Neuronal stem cell (in vitro differentiated cells): ENCODE measurements at regions not wholly inside any gene's neighbourhood (a gene's known extent, or its start where the extent isn't known, plus 50 kb on each side); places are given as distances from the start of the nearest gene placed in this dataset.
A peak's percentile ranks its signal among the peaks of the same experiment; 100 is the strongest.

Experiments
- DNase-seq: peaks from one replicate; pipeline ENCODE4 v3.0.0-alpha.2; 2013; ENCODE audit warnings: low spot score
- H2AFZ ChIP-seq: one replicate; pipeline ENCODE4 v1.6.1; 2013; ENCODE audit warnings: mild to moderate bottlenecking, low read length, inconsistent platforms
- H2AK5ac ChIP-seq: 2 replicates; pipeline ENCODE4 v1.6.1; 2013; ENCODE audit warnings: low read depth, mild to moderate bottlenecking, inconsistent platforms, low read length, moderate library complexity, mixed read lengths
- H2BK120ac ChIP-seq: 2 replicates; pipeline ENCODE4 v1.6.1; 2013; ENCODE audit warnings: low read depth, mild to moderate bottlenecking, inconsistent platforms, low read length, moderate library complexity, mixed read lengths
- H2BK12ac ChIP-seq: one replicate; pipeline ENCODE4 v1.6.1; 2013; ENCODE audit warnings: low read length, inconsistent platforms
- H2BK15ac ChIP-seq: 2 replicates; pipeline ENCODE4 v1.6.1; 2013; ENCODE audit warnings: mild to moderate bottlenecking, low read length, inconsistent platforms, mixed read lengths
- H2BK5ac ChIP-seq: one replicate; pipeline ENCODE4 v1.6.1; 2013; ENCODE audit warnings: inconsistent platforms, mild to moderate bottlenecking, low read length, moderate library complexity
- H3K14ac ChIP-seq: one replicate; pipeline ENCODE4 v1.6.1; 2013; ENCODE audit warnings: low read length, inconsistent platforms
- H3K18ac ChIP-seq: 2 replicates; pipeline ENCODE4 v1.6.1; 2013; ENCODE audit warnings: low read length, inconsistent platforms
- H3K23ac ChIP-seq: 2 replicates; pipeline ENCODE4 v1.6.1; 2013; ENCODE audit warnings: low read depth, mild to moderate bottlenecking, mixed read lengths, low read length, inconsistent platforms; ENCODE audit not compliant: poor library complexity
- H3K27ac ChIP-seq: replicated peaks from 3 replicates; pipeline ENCODE4 v1.5.1; 2013; ENCODE audit warnings: low read length, inconsistent platforms
- H3K27me3 ChIP-seq, 3 experiments: 2 replicates each; pipeline ENCODE4 v1.6.1; 2013; ENCODE audit warnings: low read length in 3 of 3, mild to moderate bottlenecking in 2 of 3, inconsistent platforms in 1 of 3, low read depth in 1 of 3, mixed read lengths in 1 of 3, moderate library complexity in 1 of 3; ENCODE audit not compliant: control insufficient read depth in 3 of 3, insufficient read depth in 3 of 3
- H3K36me3 ChIP-seq, 2 donors: replicated peaks in 1 of 2; 2 replicates each; pipeline ENCODE4 v1.6.1; 2013; ENCODE audit warnings: low read length in 2 of 2; ENCODE audit not compliant: control insufficient read depth in 2 of 2, insufficient read depth in 2 of 2
- H3K4ac ChIP-seq: 2 replicates; pipeline ENCODE4 v1.6.1; 2013; ENCODE audit warnings: inconsistent platforms, mild to moderate bottlenecking, low read length, moderate library complexity
- H3K4me1 ChIP-seq, 2 donors: 1 replicate in 1 of 2; 2 replicates in 1 of 2; pipeline ENCODE4 v1.6.1; 2013; ENCODE audit warnings: low read length in 2 of 2, low read depth in 1 of 2; ENCODE audit not compliant: control insufficient read depth in 2 of 2, insufficient read depth in 1 of 2
- H3K4me2 ChIP-seq: one replicate; pipeline ENCODE4 v1.6.1; 2013; ENCODE audit warnings: mild to moderate bottlenecking, low read length, inconsistent platforms; ENCODE audit not compliant: insufficient read depth, poor library complexity, severe bottlenecking
- H3K4me3 ChIP-seq, 2 donors: 2 replicates each; pipeline ENCODE4 v1.5.1; 2013; ENCODE audit warnings: low read length in 2 of 2, mild to moderate bottlenecking in 2 of 2, inconsistent platforms in 1 of 2, moderate library complexity in 1 of 2
- H3K79me1 ChIP-seq: one replicate; pipeline ENCODE4 v1.6.1; 2013; ENCODE audit warnings: low read depth, mild to moderate bottlenecking, inconsistent platforms, low read length, moderate library complexity
- H3K9ac ChIP-seq: one replicate; pipeline ENCODE4 v1.6.1; 2013; ENCODE audit warnings: mild to moderate bottlenecking, low read depth, low read length, inconsistent platforms; ENCODE audit not compliant: poor library complexity
- H3K9me3 ChIP-seq, 2 donors: replicated peaks in 1 of 2; 2 replicates each; pipeline versions ENCODE3 to v1.6.1; 2013; ENCODE audit warnings: low read length in 2 of 2, mild to moderate bottlenecking in 2 of 2, inconsistent platforms in 1 of 2, low read depth in 1 of 2, mixed read lengths in 1 of 2, moderate library complexity in 1 of 2; ENCODE audit not compliant: control insufficient read depth in 2 of 2, insufficient read depth in 1 of 2
- H4K8ac ChIP-seq: one replicate; pipeline ENCODE4 v1.6.1; 2013; ENCODE audit warnings: low read depth, mild to moderate bottlenecking, inconsistent platforms, low read length, moderate library complexity
- H4K91ac ChIP-seq: one replicate; pipeline ENCODE4 v1.6.1; 2013; ENCODE audit warnings: low read length, low read depth, mild to moderate bottlenecking, inconsistent platforms; ENCODE audit not compliant: poor library complexity
- WGBS, 2 donors: extraction: QIAGEN DNeasy Blood & Tissue Kit; methylation state at CpG; one replicate each; pipeline ENCODE4 v1.1.7; 2013; ENCODE audit warnings: missing lambda C conversion rate in 2 of 2, mixed read lengths in 1 of 2; ENCODE audit not compliant: insufficient read length in 2 of 2, insufficient replicate concordance in 1 of 2; ENCODE audit errors: extremely low coverage in 2 of 2; 5-methylcytosine and 5-hydroxymethylcytosine counted together

- Histone ChIP-seq H3K23ac (no peak overlapping the region), H2BK120ac (no peak overlapping the region), H2BK15ac (no peak overlapping the region), H3K36me3 (peaks cover 3 to 9% of the 10 kb centered on the region in 2 donors), H4K91ac (no peak overlapping the region), H3K9ac (peak overlapping the region; percentile 65), H3K4me1 (peaks cover 9 to 10% of the 10 kb centered on the region in 2 donors), H2AK5ac (no peak overlapping the region), H2BK5ac (no peak overlapping the region), H3K4me2 (peak overlapping the region; percentile 67), H3K4ac (no peak overlapping the region), H3K18ac (no peak overlapping the region), H4K8ac (no peak overlapping the region), H3K27me3 (no peaks in the 10 kb centered on the region), H2AFZ (peak overlapping the region; percentile 80), H3K27ac (peak overlapping the region; percentile 17), H3K9me3 (peaks cover 0 to 5% of the 10 kb centered on the region in 2 donors), H3K4me3 (peak overlapping the region; percentile 52 to 82), H3K14ac (no peak overlapping the region), H3K79me1 (no peaks in the 10 kb centered on the region), H2BK12ac (no peak overlapping the region)
- DNase-seq, result peak; percentile 31
- WGBS, 2 donors, result no CpG with 5 or more reads among the region's 27 CpGs
Observed at GRCh38 chr17:410543-411401, 58.2 kb upstream of the RPH3AL start.

DNA sequence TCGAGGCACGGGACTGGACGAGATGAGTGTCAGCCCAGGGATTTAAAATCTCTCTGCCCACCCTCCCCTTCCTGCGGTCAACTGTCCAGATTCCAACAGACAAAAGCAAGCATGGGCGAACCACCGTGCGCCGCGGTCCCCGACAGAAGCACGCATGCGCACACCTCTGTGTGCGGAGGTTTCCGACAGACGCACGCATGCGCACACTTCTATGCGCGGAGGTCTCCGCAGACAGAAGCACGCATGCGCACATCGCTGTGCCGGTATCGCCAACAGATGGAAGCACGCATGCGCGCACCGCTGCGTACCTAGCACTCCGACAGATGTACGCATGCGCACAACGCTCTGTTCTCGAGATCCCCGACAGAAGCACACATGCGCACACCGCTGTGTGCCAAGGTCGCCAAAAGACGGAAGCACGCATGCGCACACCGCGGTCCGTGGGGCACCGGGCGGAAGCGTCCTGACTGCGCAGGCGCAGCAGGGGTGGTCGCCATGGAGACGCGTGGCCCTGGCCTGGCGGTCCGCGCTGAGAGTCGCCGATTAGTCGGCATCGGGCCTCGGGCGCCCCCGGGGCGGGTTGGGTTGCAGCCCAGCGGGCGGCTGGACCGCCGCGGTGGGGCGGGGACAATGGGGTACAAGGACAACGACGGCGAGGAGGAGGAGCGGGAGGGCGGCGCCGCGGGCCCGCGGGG, 57.4 kb upstream of the RPH3AL start:
- H2BK5ac ChIP-seq, result peak overlapping the region; percentile 49
- H2BK15ac ChIP-seq, result peak overlapping the region; percentile 84
- peak; percentile 100 for DNase-seq
- peak overlapping the region; percentile 95 for H3K27ac ChIP-seq
- no peak overlapping the region for H2BK12ac ChIP-seq
- H3K4me3 ChIP-seq, result peak overlapping the region; percentile 52 to 82
- no peak overlapping the region for H3K23ac ChIP-seq
- WGBS, 2 donors, result no CpG with 5 or more reads among the region's 80 CpGs
- peaks cover 0 to 5% of the 10 kb centered on the region in 2 donors for H3K9me3 ChIP-seq
- H4K91ac ChIP-seq, result no peak overlapping the region
- peak overlapping the region; percentile 89 for H3K18ac ChIP-seq
- peak overlapping the region; percentile 84 for H2AFZ ChIP-seq
- H3K36me3 ChIP-seq, result peaks cover 3 to 9% of the 10 kb centered on the region in 2 donors
- H2AK5ac ChIP-seq, result no peak overlapping the region
- H3K27me3 ChIP-seq, result no peaks in the 10 kb centered on the region
- H3K79me1 ChIP-seq, result no peaks in the 10 kb centered on the region
- H3K4me2 ChIP-seq, result peak overlapping the region; percentile 67
- H3K4ac ChIP-seq, result peak overlapping the region; percentile 95
- H3K9ac ChIP-seq, result peak overlapping the region; percentile 65
- no peak overlapping the region for H4K8ac ChIP-seq
- peaks cover 9 to 10% of the 10 kb centered on the region in 2 donors for H3K4me1 ChIP-seq
- no peak overlapping the region for H2BK120ac ChIP-seq
- no peak overlapping the region for H3K14ac ChIP-seq

DNA sequence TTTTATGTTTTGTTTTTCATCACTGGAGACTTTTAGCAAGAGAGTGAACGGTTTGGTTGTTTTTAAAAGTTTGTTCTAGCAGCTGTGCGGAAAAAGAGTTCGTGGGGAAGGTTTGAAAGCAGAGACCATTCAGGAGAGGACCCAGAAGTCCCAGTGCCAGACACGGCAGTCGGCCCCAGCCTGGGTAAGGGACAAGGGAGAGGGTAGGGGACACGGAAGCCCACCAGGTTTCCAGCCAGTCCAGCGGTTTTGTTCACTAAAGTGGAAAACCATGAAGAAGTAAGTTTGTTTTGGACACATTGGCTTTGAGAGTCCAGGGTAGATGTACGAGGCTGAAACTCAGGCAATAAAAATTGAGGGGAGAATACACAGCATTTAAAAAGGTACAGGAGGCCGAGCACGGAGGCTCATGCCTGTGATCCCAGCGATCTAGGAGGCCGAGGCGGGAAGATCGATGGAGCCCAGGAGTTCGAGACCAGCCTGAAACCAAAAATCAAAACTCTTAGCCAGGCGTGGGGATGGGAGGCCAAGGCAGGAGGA, 56.8 kb upstream of the RPH3AL start:
- Histone ChIP-seq H2BK120ac (peak overlapping the region; percentile 63), H4K91ac (peak overlapping the region; percentile 94), H3K36me3 (peaks cover 3 to 5% of the 10 kb centered on the region in 2 donors), H3K14ac (peak overlapping the region; percentile 32), H3K4me2 (no peak overlapping the region), H3K27me3 (no peaks in the 10 kb centered on the region), H2BK15ac (peak overlapping the region; percentile 84), H3K18ac (peak overlapping the region; percentile 89), H2BK12ac (no peak overlapping the region), H2AK5ac (peak overlapping the region; percentile 83), H3K23ac (no peak overlapping the region), H2BK5ac (peak overlapping the region; percentile 49), H3K9me3 (peaks cover 0 to 5% of the 10 kb centered on the region in 2 donors), H3K4me3 (peak overlapping the region in 1 of 2 donors; percentile 65), H3K4me1 (peaks cover 9 to 10% of the 10 kb centered on the region in 2 donors), H2AFZ (peak overlapping the region; percentile 84), H4K8ac (no peak overlapping the region), H3K4ac (peak overlapping the region; percentile 95), H3K9ac (no peak overlapping the region), H3K27ac (peak overlapping the region; percentile 95), H3K79me1 (no peaks in the 10 kb centered on the region)
- DNase-seq, result no peak
- no CpG with 5 or more reads among the region's 16 CpGs for WGBS, 2 donors

GRCh38 chr17:404703-405102, 52.1 kb upstream of the RPH3AL start:
- no CpG with 5 or more reads among the region's 7 CpGs for WGBS, 2 donors
- Histone ChIP-seq H3K4ac (no peak overlapping the region), H3K27ac (no peak overlapping the region), H3K18ac (no peak overlapping the region), H3K27me3 (peaks cover 0 to 3% (median 3%) of the 10 kb centered on the region in 3 experiments), H3K14ac (no peak overlapping the region), H3K9me3 (peaks cover 0 to 5% of the 10 kb centered on the region in 2 donors), H4K91ac (no peak overlapping the region), H3K4me1 (peaks cover 4 to 5% of the 10 kb centered on the region in 2 donors), H3K4me3 (no peak overlapping the region), H2AK5ac (no peak overlapping the region), H2AFZ (no peak overlapping the region), H3K36me3 (no peaks in the 10 kb centered on the region), H4K8ac (no peak overlapping the region), H3K23ac (no peak overlapping the region), H2BK15ac (no peak overlapping the region), H2BK120ac (no peak overlapping the region), H3K79me1 (no peaks in the 10 kb centered on the region), H3K9ac (no peak overlapping the region), H2BK12ac (no peak overlapping the region), H2BK5ac (no peak overlapping the region), H3K4me2 (no peak overlapping the region)
- DNase-seq, result no peak
